GM18519 (cell line): ENCODE measurements at regions not wholly inside any gene's neighbourhood (a gene's known extent, or its start where the extent isn't known, plus 50 kb on each side); places are given as distances from the start of the nearest gene placed in this dataset.

Experiments
- ATAC-seq: cut with Tn5 transposase; IDR thresholded peaks from one replicate; pipeline ENCODE4 v1.9.1; 2021; ENCODE audit warnings: mild to moderate bottlenecking, moderate library complexity; ENCODE audit not compliant: unreplicated experiment, low FRiP score

DNA sequence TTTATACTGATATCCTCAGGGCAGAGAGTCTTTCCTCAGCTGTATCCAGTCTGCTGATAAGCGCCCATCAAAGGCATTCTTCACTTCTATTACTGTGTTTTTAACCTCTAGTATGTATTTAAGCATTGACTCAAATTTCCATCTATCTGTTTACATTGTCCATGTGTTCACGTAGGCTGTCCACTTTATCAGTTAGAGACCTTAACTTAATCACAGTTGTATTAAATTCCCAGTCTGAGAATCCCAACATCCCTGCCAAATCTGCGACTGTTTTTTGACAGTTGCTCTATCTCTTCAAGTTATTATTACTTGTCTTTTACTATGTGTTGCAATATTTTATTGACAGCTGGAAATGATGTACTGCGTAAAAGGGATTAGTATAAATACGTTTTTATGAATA, 1613.7 kb upstream of the MIR17HG start:
- no peak for ATAC-seq

DNA sequence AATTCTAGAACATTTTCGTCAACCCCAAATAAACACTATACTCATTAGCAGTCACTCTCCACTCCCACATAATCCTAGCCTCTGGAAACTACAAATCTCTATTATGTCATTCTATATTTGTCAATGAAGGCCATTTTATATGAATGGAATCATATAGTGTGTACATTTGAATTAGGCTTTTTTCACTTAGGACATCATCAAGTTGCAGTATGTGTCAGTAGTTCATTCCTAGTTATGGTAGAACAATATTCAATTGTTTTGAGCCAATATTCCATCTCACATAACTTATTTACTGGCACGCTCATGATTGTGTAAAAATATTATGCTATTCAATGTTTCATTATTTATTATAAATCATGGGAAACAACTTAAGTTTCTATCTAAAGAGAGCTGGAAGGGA, 1610.4 kb upstream of the MIR17HG start:
- ATAC-seq: no peak

DNA sequence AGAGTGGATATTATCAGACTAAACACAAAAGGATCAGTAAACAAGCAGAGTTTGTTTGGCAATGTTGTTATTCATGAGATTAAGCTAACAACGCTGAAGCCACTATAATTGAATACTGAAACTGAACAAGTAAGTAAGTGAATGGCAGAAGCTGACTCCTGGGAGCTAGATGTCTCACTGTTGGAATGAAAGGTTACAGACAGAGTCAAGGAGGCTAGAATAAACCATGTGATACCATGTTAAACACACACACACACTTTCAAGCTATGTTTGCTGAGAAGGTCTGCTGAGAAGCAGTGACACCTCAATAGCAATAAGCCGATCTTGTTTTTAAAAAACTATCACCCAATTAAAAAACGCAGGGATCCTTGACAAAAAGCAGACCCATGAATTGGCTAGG, 1609.4 kb upstream of the MIR17HG start:
- ATAC-seq: no peak

DNA sequence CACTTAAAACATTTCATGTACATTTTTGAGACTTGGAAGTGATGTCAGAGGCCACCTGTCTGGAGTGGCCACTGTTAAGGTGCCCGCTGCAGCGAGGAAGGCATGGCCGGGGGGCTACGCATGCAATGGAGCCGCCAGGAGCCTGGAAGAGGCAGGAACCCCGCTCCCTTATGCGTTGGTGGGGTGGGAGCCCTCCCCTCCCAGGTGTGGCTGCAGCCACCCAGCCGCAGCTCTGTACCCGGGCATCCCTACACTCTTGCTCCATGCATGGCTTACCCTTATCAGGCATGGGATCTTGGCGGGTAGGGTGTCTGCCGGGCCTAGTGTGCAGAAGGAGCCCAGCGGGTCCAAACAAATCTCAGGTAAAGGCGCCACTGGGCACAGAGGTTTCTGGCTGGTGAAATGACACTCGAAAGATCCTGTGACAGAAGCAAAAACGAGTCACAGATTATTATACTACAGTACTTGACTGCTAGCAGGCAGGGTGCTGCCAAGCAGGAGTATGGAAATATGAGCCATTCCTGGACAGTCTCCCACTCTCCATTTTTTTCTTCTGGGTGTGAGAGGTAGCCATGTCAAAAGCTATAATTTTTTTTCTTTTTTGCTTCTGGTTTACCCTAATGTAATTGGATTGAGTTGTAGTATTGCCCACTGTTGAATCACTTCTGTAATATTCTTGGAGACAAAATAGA, 1606.3 kb upstream of the MIR17HG start:
- no peak for ATAC-seq

DNA sequence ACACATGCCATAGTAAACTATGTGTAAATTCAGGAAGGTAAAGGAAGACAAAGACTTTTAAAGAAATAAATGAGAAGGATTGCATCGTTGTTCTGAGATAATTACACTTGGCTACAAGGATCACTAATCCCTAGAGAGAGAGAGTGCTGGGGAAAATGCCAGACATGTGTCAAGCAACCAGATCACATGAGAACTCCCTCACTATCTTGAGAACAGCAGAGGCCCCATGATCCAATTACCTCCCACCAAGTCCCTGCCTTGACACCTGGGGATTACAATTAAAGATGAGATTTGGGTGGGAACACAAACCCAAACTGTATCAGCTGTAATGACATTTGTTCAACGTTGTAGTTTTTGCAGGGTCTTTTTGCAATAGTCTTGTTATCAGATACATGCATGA, 1600.9 kb upstream of the MIR17HG start:
- ATAC-seq: no peak

DNA sequence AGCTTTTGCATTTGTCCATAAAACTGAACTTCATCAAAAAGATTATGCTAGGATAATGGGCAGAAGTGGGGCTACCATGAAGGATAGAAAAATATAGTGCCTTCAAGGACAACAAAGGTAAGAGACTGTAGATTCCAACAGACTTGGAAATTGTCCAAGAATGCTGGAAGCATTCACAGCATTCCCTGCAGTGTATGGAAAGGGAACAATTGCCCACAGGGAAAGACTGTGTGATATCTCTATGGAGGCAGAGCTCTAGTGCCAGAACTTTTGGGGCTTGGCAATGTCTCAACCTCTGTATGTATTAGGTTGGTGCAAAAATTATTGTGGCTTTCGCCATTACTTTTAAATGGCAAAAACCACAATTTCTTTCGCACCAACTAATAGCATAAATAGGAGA, 1598.8 kb upstream of the MIR17HG start:
- no peak for ATAC-seq

DNA sequence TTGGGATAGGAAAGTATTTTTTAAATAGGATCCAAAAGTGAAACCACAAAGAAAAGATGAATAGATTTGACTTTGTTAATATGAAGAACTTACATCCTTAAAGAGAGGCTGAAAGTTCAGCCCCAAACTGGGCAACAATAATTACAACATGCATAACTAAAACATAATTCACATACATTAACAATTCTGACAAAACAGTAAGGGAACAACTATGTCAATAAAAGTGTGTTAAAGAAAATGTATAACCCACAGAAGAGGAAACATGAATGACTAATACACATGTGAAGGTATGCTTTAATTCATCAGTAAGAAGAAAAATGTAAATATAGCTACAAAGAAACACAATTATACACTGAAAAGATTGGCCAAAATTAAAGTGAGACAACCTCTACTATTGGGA, 1597.6 kb upstream of the MIR17HG start:
- no peak for ATAC-seq

DNA sequence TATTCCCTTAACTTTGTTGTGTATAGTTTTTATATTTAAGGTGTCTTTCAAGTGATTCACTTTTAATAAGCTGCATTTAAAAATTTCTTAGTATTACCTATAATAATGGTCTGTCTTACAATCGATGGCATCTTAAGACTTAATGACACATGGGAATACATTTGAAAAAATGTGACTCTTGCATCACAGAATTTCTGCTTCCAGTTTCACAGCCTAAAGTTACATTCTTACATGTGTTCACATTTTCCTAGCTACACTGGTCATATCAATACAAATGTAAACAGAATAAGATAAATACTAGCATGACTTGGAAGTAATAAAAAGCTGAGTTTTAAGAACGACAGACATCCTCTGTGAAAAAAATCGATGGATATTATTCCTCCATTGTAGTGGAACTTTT, 1597.1 kb upstream of the MIR17HG start:
- no peak for ATAC-seq

DNA sequence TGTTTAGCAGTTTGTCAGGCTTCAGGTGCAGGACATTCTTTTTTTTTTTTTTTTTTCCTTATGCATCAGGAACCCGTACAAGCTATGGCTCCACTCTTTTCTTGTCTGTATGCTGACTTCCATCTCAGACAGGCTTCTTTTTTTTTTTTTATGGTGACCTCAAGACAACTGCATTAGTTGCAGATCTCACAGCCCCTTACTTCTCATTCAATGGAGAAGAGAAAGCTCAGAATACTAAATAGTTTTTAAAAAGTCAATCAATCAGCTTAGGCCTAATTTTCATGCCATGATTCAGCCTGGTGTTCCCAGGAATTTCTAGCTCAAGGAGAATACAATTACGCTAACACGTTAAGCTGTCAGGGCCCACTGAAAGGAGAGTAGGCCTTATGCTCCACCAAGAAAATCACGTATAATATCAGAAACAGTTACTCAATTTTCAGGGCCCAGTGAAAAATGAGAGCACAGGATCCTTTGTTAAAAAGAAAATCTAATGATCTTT, 1596.0 kb upstream of the MIR17HG start:
- no peak for ATAC-seq

DNA sequence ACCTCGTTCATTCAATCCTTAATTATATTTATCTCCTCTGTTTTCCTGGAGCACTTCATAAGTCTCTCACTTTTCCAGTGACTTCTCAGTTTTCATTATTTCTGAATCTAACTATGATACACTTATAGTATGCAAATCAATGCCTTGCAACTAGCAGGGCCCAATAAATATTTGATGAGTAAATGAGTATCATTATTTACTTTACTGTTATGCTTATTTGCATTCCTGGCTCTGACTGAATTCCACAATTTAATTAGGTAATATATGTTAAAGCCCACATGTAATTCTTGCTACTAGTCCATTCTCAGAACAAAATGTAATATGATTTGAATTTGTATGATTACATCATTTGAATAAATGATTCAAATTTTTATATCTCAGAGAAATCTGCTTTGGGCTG, 1595.1 kb upstream of the MIR17HG start:
- no peak for ATAC-seq

DNA sequence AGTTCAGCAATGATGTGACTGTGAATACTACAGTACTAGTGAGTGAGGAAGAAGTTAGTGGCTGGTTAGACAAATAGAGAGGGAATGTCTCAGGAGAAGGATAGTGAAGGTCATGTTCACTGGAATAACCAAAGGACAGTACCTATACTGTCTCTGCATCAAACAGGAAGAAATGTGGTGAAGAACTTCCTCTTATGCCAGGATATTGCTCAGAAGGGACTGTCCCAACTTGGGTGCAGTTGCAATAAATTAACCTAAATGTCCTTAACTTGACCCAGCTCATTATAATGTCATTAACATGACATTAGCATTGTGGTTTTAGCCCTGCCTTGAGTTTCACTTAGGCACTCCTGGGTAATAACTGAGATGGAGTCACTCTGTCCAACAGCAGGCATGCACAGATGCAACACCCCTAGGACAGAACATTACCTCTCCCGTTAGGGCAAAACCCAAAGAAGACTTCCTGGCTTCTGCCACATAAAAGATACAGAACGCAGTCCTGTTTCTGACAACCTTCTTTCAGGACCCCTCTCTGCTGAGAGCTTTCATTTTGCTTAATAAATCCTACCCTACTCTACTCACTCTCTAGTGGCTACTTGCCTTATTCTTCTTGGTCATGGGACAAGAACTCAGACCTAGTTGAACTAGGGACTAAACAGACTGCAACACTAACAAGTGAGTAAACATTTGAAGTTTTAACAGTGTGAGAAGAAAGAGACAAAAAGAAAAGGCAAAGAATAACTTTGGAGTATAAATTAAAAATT, 1591.6 kb upstream of the MIR17HG start:
- ATAC-seq: no peak

DNA sequence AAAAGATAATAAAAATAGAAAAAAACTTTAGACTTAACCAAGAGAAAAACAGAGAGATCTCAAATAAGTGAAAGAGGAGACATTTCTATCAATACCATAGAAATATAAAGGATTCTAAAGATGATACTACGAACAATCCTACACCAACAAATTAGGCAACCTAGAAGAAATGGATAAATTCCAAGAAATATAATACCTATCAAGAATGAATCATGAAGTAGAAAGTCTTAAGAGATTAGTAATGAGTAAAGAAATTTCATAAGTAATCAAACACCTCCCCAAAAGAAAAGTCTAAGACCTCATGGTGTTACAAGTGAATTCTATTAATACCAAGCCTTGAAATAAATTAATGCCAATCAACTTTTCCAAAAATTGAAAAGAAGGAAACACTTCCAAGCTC, 1584.5 kb upstream of the MIR17HG start:
- no peak for ATAC-seq

DNA sequence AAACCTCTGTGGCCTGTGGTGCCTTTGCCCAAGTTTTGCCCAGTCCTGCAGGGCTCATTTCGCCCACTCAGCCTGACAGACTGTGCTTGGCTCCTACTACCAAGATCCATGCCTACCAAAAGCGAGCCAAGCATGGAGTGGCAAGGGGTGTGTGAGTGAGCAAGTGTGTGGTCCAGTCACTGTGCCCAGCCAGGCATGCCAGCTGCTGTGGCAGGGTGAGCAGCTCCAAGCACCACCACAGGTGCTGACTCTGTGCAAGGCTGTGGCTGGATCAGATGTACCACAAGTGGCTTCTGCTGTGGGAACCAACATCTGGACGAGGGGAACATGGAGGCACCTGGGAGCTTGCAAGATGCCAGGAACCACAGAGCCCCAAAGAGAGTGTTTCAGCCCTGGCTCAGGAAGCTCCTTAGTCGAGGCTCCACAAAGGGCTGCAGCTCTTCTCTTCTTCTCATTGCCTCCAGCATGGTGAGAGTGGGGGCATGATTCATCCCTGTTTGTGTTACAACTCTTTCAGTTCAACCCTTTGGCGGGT, 1564.2 kb upstream of the MIR17HG start:
- no peak for ATAC-seq

DNA sequence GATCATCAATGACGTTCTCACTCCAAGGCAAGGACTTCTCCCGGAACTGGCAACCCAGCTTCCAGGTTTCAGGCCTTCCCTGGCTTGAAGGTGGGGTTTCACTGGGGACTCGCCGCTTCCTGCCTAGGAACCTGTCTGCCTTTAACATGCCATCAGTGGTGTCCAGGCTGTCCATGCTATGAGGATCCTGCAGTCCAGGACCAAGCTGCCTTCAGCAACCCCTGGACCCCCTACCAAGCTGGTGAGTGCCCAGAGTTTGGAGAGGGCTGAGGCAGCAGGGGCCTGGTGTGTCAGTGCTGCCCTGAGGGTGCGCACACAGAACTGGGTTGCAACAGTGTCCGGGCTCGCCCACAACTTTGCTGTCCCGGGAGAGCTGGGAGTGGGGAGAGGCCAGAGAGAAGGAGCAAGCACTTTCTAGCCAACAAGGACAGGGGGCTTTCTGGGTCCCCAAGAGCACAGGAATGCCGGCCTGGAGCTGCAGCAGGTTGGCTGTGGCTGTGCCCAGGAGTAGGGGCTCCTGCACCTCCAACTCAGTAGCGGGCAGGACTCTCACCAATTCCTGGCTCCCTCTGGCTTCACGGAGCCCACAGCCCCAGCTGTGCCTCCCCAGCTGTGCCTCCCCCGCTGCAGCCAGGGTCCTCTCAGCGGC, 1563.2 kb upstream of the MIR17HG start:
- no peak for ATAC-seq

DNA sequence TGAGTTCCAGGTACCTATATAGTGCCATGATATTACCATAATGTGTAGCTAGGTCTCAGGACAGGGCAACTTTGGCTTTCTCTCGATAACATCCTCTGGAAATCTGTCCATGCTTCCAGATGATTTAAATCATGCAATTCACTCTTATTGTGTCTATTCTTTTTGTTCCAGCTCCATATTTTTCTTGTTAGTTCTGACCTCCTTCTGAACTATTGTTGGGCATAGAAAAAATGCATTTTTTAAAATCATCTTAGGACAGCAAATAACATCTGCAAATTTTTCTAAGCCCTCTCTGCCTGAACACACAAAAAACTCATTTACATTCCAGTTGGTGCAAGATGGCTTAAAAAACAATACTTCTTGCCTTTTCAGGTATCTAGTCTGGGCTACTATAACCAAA, 1561.0 kb upstream of the MIR17HG start:
- no peak for ATAC-seq

DNA sequence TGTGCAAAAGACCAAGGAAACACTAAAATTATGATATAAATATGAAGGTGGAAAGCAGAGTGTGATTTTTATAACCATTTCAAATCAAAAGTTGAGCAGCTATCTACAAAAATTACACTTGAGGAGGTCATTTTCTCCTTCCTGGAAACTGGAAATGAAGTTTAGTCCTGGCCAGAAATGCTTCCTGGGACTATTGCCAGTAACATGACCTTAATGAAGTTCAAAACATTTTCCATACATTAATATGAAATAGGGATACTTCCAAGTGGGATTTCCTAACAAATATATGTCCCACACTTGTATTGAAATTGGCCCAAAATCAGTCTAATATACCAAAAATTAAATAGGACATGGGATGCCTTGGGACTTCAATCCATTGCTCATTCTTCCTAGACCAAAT, 1556.8 kb upstream of the MIR17HG start:
- no peak for ATAC-seq

DNA sequence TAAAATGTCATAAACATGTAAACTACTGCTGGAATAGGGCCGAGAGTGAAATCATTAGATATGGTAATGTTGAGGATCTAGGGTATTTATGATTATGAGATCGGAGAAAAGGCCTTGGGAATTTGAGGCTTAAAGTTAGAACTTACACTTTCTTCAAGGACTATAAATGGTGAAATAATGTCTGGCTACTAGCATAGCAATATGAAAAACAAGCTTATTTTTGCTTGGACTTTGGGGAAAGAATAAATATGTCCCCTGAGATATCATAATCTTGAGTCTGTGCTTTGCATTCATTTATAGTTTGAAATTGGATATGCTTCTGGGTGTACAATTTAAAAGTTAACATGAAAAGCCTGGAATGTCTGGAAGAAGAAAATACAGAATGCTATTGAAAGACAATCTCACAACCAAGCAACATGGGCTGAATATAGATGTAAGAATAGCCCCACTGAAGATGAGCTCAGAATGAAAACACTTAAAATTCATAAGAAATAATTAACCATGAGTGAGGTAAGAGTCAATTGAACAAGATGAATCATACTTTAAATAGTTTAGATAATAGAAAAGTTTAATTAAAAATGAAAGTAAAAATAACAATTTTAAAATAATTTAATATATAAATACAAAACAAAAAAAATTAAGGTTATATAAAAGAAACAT, 1555.4 kb upstream of the MIR17HG start:
- no peak for ATAC-seq

DNA sequence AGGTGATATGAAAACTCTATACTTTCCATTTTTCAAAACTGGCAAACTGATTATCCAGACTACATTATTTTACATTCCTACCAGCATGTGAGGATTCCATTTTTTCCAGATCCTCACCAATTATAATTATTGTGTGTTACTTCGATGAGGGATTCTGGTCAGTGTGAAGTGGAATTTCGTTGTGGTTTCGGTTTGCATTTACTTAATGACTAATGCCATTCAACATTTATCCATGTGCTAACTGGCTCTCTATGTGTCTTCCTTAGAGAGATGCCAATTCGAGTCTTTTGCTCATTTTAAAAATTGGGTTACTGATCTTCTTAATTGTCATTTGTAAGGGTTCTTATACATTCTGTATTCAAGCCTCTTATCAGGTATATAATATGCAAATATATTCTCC, 1551.3 kb upstream of the MIR17HG start:
- ATAC-seq: no peak

DNA sequence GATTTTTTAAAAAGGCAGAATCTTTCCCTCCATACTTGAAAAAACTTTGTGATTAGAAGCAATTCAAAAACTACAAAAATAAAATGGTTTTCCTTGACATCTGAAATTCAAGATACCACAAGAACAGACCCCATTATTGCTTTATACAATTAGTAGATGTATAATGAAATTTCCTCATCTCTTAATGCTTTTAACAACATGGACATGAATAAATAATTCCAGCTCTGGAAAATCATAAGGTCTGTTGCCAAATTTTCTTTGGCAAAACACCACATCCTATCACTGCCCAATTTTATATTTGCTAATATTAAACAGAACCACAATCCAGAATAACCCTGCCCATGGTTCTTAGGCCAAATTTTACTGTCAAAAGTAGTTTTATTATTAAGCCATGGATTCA, 1543.6 kb upstream of the MIR17HG start:
- ATAC-seq: no peak

DNA sequence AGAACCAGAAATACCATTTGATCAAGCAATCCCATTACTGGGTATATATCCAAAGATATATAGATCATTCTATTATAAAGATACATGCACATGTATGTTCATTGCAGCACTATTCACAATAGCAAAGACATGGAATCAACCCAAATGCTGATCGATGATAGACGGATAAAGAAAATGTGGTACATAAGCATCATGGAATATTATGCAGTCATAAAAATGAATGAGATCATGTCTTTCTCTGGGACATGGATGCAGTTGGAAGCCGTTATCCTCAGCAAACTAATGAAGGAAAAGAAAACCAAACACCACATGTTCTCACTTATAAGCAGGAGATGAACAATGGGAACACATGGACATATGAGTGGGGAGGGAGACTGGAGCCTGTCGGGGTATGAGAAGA, 1540.9 kb upstream of the MIR17HG start:
- ATAC-seq: no peak

DNA sequence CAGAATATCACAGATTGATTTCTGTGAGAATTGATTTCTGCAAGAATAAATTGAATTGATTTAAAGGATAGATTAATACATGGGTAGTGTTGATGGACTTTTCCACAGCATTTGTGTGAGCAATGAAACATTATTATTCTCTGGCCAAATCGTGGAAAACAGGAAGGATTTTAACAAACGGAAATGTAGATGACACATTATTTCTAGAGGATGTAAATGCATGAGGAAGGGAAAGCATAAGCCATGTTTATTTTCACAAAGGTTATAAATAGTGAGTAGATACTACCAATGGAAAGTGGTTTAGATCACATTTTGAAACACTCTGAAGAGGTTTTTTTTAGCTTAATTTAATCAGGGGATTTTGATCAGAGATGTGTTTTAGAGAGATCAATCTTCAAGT, 1534.6 kb upstream of the MIR17HG start:
- no peak for ATAC-seq
